HepG2 (cell line): ENCODE measurements at regions not wholly inside any gene's neighbourhood (a gene's known extent, or its start where the extent isn't known, plus 50 kb on each side); places are given as distances from the start of the nearest gene placed in this dataset.

Source experiments
- PBX3 ChIP-seq: sonication (generic); formaldehyde crosslinking; IDR thresholded peaks from 2 replicates; pipeline ENCODE4 v1.8.1; 2023; ENCODE audit warnings: missing genetic modification reagents, inconsistent platforms, borderline replicate concordance
- ZFP90 ChIP-seq: sonication (generic); formaldehyde crosslinking; IDR thresholded peaks from 2 replicates; pipeline ENCODE4 v1.8.0; 2022; ENCODE audit warnings: missing genetic modification reagents, mild to moderate bottlenecking, inconsistent platforms, borderline replicate concordance
- ZFX ChIP-seq: sonication (generic); formaldehyde crosslinking; IDR thresholded peaks from 2 replicates; pipeline ENCODE4 v1.4.0; 2020; ENCODE audit warnings: mild to moderate bottlenecking, low read depth, missing genetic modification reagents, moderate library complexity
- ZNF274 ChIP-seq: sonication (generic); formaldehyde crosslinking; IDR thresholded peaks from 2 replicates; pipeline ENCODE4 v1.5.1; 2020; ENCODE audit warnings: mild to moderate bottlenecking, missing genetic modification reagents
- ZNF44 ChIP-seq: sonication (generic); formaldehyde crosslinking; IDR thresholded peaks from 2 replicates; pipeline ENCODE4 v1.5.1; 2020; ENCODE audit warnings: mild to moderate bottlenecking, missing genetic modification reagents

DNA sequence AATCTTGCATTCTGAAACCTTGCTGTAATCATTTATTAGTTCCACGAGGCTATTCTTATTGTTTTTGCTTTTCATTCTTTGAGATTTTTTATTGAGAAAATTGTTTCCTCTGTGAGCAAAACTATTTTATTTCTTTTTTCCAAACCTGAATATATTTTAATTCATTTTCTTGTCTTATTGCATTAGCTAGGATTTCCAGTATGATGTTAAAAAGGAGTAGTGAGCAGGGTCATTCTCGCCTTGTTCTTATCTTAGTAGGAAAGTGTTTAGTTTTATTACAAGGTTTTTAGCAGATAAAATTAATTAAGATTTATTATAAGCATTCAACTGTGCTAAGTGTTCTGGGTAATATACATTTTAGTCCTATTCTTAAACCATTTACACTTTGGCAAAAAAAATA is 214.6 kb upstream of the KLF6 start:
- TF ChIP-seq ZNF274 (CRISPR knock-in tag): no peak
- no peak for TF ChIP-seq PBX3 (CRISPR knock-in tag)
- no peak for TF ChIP-seq ZNF44
- TF ChIP-seq ZFP90 (CRISPR knock-in tag): no peak
- TF ChIP-seq ZFX: no peak
